Central memory CD4-positive, alpha-beta T cell (primary cell): ENCODE measurements at regions not wholly inside any gene's neighbourhood (a gene's known extent, or its start where the extent isn't known, plus 50 kb on each side); places are given as distances from the start of the nearest gene placed in this dataset.
"Not testable (repeated sequence)": the region's sequence is repeated elsewhere in the genome, so short reads cannot be mapped to it uniquely, and the experiment has no call there.

Experiments used
- DNase-seq: peaks from one replicate; pipeline ENCODE4 v3.0.0; 2022

DNA sequence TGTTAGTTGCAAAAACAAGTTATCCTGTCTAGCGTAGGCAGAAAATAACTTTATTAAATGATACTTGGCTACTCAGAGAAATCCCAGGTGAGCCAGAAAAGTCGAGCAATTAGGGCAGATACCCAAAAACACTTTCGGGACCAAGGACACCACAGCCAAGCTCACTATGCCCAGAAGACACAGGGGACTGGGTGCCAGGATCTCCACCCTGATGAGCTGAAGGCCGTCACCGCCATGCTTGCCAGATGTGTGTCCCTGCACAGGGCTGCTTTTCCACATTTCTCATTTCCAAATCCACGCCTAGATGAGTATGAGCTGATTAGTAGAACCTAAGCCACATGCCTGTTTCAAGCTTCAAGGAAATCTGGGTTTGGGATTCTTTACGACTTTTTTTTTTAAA, 214.0 kb upstream of the SMLR1 start:
- no peak for DNase-seq

DNA sequence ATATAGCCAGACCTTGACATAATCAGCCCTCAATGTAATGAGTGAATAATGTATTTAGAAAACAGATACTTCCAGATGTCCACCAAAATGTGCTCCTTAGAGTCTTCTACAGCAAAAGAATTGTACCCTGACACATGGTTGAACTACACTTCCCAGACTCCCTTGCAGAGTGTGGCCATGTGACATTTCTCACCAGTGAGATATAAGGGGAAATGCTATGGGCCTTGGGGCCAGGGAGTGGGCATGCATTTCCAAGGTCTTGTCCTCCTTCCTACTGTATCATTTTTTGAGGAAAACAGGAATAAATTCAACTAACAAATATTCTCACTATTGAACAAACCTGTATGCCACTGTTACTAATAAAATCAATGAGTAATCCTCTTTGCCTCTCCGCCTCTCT, 211.4 kb upstream of the SMLR1 start:
- no peak for DNase-seq

GRCh38 chr6:130617658-130618057, 209.5 kb upstream of the SMLR1 start:
- DNase-seq: no peak

DNA sequence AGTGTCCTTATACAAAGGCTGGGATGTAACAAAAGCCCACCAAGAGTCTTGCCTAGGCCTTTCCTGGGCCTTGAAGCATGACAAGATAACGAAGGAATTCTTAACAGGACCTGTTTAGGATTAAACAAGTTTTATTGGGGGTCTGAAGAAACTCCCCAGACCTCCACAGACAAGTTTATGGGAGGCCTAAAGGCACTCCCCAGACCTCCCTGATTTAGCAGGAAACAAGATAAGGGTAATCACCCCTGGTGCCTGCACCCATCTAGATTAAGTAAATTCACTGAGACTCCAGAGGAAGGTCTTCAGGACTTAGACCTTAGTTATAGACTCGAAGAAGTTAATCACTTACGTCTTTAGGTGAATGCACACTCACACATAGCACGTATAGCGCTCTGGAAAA, 208.4 kb upstream of the SMLR1 start:
- DNase-seq: not testable (repeated sequence)

DNA sequence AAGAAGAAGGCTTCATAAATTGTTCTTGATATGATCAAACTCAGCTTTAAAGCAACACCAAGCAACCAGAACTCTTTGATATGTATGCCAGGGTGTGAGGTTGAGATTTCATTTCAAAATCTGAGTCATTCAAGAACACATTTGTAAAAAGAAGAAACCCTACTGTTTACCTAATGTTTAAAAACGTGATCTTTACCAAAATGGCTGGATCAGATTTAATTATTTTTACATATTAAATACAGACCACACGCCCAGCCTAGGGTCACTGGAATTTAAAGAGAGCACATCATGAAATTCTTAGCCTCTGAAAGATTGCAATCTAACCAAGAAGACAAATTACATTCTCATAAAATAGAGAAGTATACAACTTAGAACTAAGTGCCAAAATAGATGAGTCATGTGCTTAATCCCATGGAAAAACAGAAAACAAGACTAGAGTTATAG, 206.8 kb upstream of the SMLR1 start:
- no peak for DNase-seq

DNA sequence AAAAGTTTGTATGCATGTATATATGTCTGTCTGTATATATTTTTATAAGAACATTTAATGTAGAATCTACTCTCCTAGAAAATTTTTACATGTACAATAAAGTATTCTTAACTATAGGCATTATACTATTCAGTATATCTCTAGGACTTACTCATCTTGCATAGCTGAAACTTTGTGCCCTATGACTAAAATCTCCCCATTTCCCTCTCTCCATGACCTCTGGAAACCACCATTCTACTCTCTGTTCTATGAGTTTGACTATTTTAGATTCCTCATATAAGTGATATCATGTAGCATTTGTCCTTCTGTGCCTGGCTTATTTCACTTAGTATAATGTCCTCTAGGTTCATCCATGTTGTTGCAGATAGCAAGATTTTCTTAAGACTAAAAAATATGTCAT, 205.1 kb upstream of the SMLR1 start:
- no peak for DNase-seq

- DNase-seq: no peak
Measured at GRCh38 chr6:130624046-130624445, 203.2 kb upstream of the SMLR1 start.

DNA sequence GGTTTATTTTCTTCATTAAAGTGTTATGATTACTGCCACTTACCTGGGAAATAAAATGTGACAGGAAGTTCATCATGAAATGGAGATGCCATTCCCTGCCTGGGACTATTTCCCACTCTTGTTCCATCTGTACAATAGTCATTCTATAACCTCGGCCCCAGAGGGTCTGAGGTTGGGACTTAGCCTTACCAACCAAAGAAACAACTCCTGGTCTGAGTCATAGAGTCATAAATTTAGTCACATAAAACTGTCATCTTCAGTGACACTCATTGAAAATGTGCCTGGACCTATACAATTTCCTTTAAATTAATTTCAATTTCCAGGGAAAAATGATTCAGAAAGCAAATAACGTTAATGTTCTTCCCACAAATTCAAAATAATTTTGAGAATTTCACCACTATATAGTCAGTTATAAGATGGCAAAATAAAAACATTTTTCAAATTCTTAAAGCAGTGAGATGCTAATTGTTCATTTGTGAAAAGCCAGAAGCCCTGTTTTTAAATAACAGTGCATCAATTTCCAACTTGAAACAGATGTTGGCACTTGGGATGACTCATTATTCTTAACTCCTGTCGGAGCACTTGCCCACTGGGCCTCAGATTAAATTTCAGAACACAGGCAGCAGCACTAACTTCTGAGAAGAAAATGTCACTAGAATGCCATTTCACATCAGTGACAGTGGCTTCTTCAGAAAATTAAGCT, 201.2 kb upstream of the SMLR1 start:
- DNase-seq: no peak

DNA sequence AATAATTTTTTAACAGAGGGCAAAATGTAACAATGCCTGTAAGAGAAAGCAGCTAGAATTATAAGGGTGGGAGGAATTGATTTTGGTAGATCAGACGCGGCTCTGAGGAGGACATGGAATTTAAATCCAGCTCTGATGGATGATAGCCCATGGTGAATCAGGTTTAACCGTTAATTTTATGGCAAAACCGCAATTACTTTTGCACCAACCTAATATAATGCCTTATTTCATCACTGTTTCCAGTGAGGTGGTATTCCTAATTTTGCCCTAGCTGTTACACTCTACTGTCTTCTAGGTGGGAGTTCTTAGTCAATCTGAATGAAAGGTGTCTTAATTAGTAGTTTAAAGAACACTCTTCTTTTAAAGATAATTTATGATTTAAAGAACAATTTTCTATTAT, 198.3 kb upstream of the SMLR1 start:
- no peak for DNase-seq

GRCh38 chr6:130629640-130630039, 197.6 kb upstream of the SMLR1 start:
- no peak for DNase-seq

DNA sequence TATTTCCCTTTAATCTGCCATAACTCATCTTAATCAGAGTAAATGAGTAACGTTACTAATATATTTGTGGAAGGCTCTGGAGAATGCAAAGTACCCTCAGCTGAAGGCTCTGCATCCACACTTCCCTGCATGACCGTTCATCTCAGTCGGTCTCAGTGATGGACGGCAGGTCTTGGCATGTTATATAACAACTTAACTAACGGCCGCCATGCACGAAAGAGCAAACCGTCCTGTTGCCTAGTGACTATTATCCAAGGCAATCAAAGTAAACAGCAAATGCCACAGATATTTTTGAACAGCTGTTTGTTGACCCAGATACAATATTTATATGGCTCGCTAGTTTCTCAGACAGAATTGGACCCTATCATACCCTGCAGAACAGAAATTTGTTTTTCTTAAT, 194.9 kb upstream of the SMLR1 start:
- no peak for DNase-seq

GRCh38 chr6:130632897-130633296, 194.3 kb upstream of the SMLR1 start:
- DNase-seq: no peak

DNA sequence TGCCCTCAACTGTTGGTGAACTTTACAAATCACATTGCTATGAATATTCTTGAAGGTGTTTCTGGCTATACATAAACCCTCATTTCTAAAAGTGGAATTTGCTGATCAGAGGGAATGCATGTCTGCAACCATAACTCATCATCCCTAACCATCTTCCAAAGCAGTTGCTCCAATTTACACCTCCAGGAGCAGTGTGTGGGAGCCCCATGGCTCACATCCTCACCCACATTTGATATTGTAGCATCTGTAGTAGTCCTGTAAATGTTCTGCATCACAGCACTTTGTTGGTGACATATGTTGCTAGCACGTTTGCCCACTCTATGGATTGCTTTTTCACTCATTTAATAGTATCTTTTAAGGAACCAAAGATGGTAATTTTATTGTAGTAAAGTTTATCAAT, 183.8 kb upstream of the SMLR1 start:
- no peak for DNase-seq

GRCh38 chr6:130644175-130644574, 183.0 kb upstream of the SMLR1 start:
- DNase-seq: no peak

- DNase-seq: not testable (repeated sequence)
Measured at GRCh38 chr6:130644769-130645168, 182.4 kb upstream of the SMLR1 start.

DNA sequence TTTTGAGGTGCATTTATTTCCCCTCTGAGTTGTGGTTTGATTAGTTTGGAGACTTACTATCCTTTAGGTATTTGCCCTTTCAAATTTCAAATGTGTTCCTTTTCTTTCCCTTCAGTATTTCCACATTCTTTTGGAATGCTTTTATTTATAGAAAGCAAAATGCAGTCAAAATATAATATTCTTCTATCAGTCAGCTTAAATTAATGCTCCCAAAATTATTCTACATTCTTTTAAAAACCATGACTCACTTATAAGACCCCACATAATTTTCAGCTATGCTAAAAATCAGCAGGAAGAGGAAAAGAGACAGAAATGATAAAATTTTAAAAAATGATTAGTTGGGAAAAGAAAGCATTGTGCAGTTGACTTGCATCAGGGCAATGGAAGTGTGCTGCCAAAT, 180.0 kb upstream of the SMLR1 start:
- no peak for DNase-seq

GRCh38 chr6:130655586-130655985, 171.6 kb upstream of the SMLR1 start:
- no peak for DNase-seq

DNA sequence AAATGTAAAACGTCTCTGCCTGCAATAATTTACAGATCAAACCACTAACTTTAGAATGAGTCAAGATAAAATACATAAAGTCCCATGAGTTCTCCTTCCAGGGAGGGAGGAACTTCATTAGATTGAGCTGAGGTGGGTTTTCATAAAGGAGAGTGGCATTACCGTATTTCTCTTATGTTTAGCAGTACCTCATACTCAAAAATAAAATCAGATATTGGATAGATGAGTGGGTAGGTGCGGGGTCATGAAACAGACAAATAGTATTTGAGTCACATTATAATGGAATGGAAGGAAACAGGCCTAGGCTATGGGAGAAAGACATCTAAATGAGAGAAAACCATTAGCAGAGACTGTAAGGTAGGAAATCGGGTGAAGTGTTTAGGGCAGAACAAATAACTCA, 166.1 kb upstream of the SMLR1 start:
- no peak for DNase-seq

DNA sequence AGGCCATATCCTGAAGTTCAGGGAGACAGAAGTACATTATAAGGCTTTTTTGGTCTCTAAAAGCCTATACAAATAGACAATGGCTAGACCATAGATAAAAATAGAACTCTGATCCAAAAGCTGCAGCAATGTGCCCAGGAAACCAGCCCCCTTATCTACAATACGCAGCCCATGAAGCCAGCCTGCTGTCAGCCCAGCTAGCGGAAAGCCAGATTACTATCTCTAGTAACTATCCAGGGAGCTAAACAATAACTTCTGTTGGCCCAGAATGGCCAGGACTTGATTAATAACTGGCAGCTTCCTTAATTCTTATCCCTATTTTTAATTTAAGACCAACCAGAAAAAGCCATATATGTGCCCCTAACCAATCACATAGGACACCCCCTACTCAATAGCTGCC, 160.4 kb upstream of the SMLR1 start:
- no peak for DNase-seq

DNA sequence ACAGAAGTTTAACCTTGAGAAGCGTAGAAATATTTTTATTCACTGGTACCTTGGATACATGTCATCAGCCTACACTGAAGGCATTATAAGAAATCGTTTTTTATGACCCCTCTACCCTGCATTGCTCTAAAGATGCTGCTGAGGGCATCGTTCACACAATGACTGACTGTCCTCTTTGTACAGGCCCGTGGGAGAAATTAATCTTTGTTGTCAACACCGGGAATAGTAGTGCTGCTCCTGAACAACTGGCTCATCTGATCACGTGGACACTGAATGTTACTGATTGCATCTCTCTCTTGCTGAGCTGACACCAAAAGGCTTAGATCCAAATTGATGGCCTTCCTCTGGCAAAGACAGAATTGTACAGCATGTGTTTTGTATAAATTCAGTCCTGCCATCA, 157.1 kb upstream of the SMLR1 start:
- no peak for DNase-seq

DNA sequence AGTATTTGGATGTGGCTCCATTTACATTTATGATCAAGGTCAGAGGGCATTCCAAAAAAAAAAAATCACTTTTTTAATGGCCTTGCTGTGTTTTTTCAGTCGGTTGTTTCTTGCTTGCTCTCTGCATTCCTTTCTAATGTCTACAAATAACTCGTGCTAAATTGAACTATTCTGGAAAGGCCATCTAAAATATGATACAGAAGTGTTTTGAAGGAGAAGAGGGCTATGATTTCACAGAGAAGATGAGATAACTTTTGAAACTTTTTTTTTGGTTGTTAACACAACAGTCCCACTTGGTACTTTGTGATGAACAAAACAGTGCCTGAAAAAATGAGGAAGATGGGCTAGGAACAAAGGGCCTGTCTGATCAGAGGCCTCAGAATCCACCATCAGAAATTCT, 156.1 kb upstream of the SMLR1 start:
- no peak for DNase-seq

GRCh38 chr6:130671577-130671976, 155.6 kb upstream of the SMLR1 start:
- DNase-seq: no peak

DNA sequence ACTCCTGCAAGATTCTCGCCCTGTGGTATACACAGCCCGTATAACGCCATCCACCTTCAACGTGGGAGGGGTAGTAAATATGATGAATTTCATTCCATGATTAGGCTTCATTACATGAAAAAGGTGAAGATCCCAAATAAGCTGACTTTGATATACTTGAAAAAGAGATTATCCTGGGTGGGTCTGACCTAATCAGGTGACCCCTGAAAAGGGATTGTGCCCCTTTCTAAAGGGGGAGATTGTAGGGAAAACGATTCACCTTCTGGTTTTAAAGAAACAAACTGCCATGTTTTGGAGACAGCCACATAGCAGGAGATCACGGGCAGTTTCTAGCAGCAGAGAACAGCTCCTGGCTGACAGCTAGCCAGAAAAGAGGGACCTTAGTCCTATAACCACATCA, 155.1 kb upstream of the SMLR1 start:
- no peak for DNase-seq

- DNase-seq: no peak
Measured at GRCh38 chr6:130674604-130675003, 152.6 kb upstream of the SMLR1 start.

DNA sequence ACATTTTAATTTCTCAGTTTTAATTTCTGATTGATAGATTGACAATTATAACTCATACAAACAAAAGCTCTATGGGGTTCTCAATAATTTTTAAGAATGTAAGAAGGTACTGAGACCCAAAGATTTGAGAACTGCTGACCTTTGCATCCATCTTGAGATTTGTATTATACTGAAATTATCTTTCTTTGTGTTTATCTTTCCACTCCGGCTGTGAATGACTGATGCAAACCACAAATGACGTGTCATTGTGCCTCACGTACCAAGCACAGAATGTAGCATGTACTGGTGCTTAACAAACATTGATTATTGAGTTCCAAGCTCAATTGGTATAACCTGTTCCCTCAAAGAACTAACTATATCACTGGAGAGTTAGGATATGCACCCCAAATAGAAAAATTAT, 152.1 kb upstream of the SMLR1 start:
- no peak for DNase-seq
